Fibroblast of lung (primary cell): ENCODE measurements at regions not wholly inside any gene's neighbourhood (a gene's known extent, or its start where the extent isn't known, plus 50 kb on each side); places are given as distances from the start of the nearest gene placed in this dataset.
"Not testable (repeated sequence)": the region's sequence is repeated elsewhere in the genome, so short reads cannot be mapped to it uniquely, and the experiment has no call there.

Source experiments
- DNase-seq, 2 donors: peaks; one replicate each; pipeline versions ENCODE4 v3.0.0 to v3.0.0-alpha.2; 2010; ENCODE audit warnings: low read depth in 2 of 2
- H2AFZ ChIP-seq: 2 replicates; pipeline ENCODE4 v1.5.1; 2012; ENCODE audit warnings: low read length, control low read depth, inconsistent platforms
- H3K27ac ChIP-seq: 2 replicates; pipeline ENCODE4 v1.5.1; 2011; ENCODE audit warnings: low read length, control low read depth; ENCODE audit not compliant: insufficient read depth
- H3K27me3 ChIP-seq: 2 replicates; pipeline ENCODE4 v1.5.1; 2011; ENCODE audit warnings: mild to moderate bottlenecking, low read length; ENCODE audit not compliant: control insufficient read depth, insufficient read depth
- H3K36me3 ChIP-seq: 2 replicates; pipeline ENCODE4 v1.5.1; 2011; ENCODE audit warnings: low read length; ENCODE audit not compliant: control insufficient read depth, insufficient read depth
- H3K4me1 ChIP-seq: 2 replicates; pipeline ENCODE4 v1.5.1; 2011; ENCODE audit warnings: low read length; ENCODE audit not compliant: control insufficient read depth, insufficient read depth; ENCODE audit errors: extremely low read depth
- H3K4me2 ChIP-seq: 2 replicates; pipeline ENCODE4 v1.5.1; 2011; ENCODE audit warnings: low read length, control low read depth; ENCODE audit not compliant: insufficient read depth; ENCODE audit errors: extremely low read depth
- H3K4me3 ChIP-seq, 4 experiments: fragments of 200-600 bp in 1 of 4; sonication (generic) in 1 of 4; replicated peaks in 1 of 4; 2 replicates each; pipeline ENCODE4 v1.5.1; 2011 to 2016; ENCODE audit warnings: low read length in 4 of 4, low read depth in 3 of 4, mild to moderate bottlenecking in 3 of 4, control low read depth in 2 of 4, inconsistent platforms in 1 of 4, mixed read lengths in 1 of 4; ENCODE audit not compliant: insufficient read depth in 1 of 4; ENCODE audit errors: control extremely low read depth in 1 of 4
- H3K79me2 ChIP-seq: 2 replicates; pipeline ENCODE4 v1.5.1; 2012; ENCODE audit warnings: mild to moderate bottlenecking, low read length, inconsistent platforms; ENCODE audit not compliant: control insufficient read depth, insufficient read depth
- H3K9ac ChIP-seq: 2 replicates; pipeline ENCODE4 v1.5.1; 2011; ENCODE audit warnings: mild to moderate bottlenecking, low read length, control low read depth; ENCODE audit not compliant: insufficient read depth
- H3K9me3 ChIP-seq: 2 replicates; pipeline ENCODE4 v1.5.1; 2012; ENCODE audit warnings: low read depth, low read length; ENCODE audit not compliant: control insufficient read depth, insufficient read depth
- H4K20me1 ChIP-seq: 2 replicates; pipeline ENCODE4 v1.5.1; 2011; ENCODE audit warnings: low read length; ENCODE audit not compliant: control insufficient read depth, insufficient read depth; ENCODE audit errors: extremely low read depth
- CTCF ChIP-seq, 2 donors: IDR thresholded peaks in 1 of 2; conservative IDR thresholded peaks in 1 of 2; 1 replicate in 1 of 2; 2 replicates in 1 of 2; pipeline ENCODE4 v1.5.1; 2011 to 2012; ENCODE audit warnings: low read length in 2 of 2, control low read depth in 1 of 2, inconsistent platforms in 1 of 2, low read depth in 1 of 2, mild to moderate bottlenecking in 1 of 2
- EZH2 ChIP-seq: IDR thresholded peaks from 2 replicates; pipeline ENCODE4 v1.5.1; 2012; ENCODE audit warnings: low read length, control low read depth, mild to moderate bottlenecking; ENCODE audit errors: missing control alignments

GRCh38 chr6:68122032-68122431 lies 513.0 kb upstream of the ADGRB3 start:
- no peaks in the 10 kb centered on the region for H4K20me1 ChIP-seq
- no peak overlapping the region for H3K27ac ChIP-seq
- no peak overlapping the region for H3K9ac ChIP-seq
- no peak for DNase-seq
- no peaks in the 10 kb centered on the region for H3K36me3 ChIP-seq
- no peaks in the 10 kb centered on the region for H3K27me3 ChIP-seq
- no peaks in the 10 kb centered on the region for H3K9me3 ChIP-seq
- H3K4me2 ChIP-seq, result no peak overlapping the region
- H2AFZ ChIP-seq, result no peak overlapping the region
- TF ChIP-seq EZH2 (no peak), CTCF (conservative IDR thresholded peaks at IDR 0.05 in 1 of 2, IDR thresholded peaks at IDR 0.05 in 1 of 2; ENCODE audit: low read depth in 1 of 2, low read length in 2 of 2) (no peak)
- no peaks in the 10 kb centered on the region for H3K79me2 ChIP-seq
- no peaks in the 10 kb centered on the region for H3K4me1 ChIP-seq
- H3K4me3 ChIP-seq, result no peak overlapping the region

GRCh38 chr6:68120954-68121353 lies 514.1 kb upstream of the ADGRB3 start:
- H4K20me1 ChIP-seq, H3K9me3 ChIP-seq, H3K9ac ChIP-seq, H3K36me3 ChIP-seq, H3K27ac ChIP-seq, H3K79me2 ChIP-seq, DNase-seq, H3K4me1 ChIP-seq, H2AFZ ChIP-seq, H3K4me3 ChIP-seq, H3K4me2 ChIP-seq, H3K27me3 ChIP-seq: not testable (repeated sequence)

- Histone ChIP-seq H3K9ac (no peak overlapping the region), H3K4me1 (no peaks in the 10 kb centered on the region), H3K27me3 (no peaks in the 10 kb centered on the region), H3K4me3 (no peak overlapping the region), H3K4me2 (no peak overlapping the region), H4K20me1 (no peaks in the 10 kb centered on the region), H2AFZ (no peak overlapping the region), H3K36me3 (no peaks in the 10 kb centered on the region), H3K27ac (no peak overlapping the region), H3K9me3 (no peaks in the 10 kb centered on the region), H3K79me2 (no peaks in the 10 kb centered on the region)
- TF ChIP-seq EZH2 (no peak), CTCF (conservative IDR thresholded peaks at IDR 0.05 in 1 of 2, IDR thresholded peaks at IDR 0.05 in 1 of 2; ENCODE audit: low read depth in 1 of 2, low read length in 2 of 2) (no peak)
- DNase-seq, result no peak
Measured at GRCh38 chr6:68114463-68115047, 520.5 kb upstream of the ADGRB3 start.
